Liver (tissue), 3 donors: ENCODE measurements at regions not wholly inside any gene's neighbourhood (a gene's known extent, or its start where the extent isn't known, plus 50 kb on each side); places are given as distances from the start of the nearest gene placed in this dataset.

Experiments used
- CTCF ChIP-seq: fragments of 150-350 bp; IDR thresholded peaks from 2 replicates; pipeline ENCODE4 v1.5.1; 2017; ENCODE audit warnings: improper control_type of control experiment, low read depth, low read length; ENCODE audit not compliant: missing input control
- EGR1 ChIP-seq, 2 donors: IDR thresholded peaks; 2 replicates each; pipeline ENCODE4 v1.6.1; 2016 to 2018; ENCODE audit warnings: antibody characterized with exemption in 2 of 2, low read depth in 2 of 2
- HNF4A ChIP-seq, 2 donors: conservative IDR thresholded peaks; 2 replicates each; pipeline ENCODE4 v1.6.1; 2016; ENCODE audit warnings: antibody characterized with exemption in 2 of 2, mild to moderate bottlenecking in 2 of 2
- JUND ChIP-seq, 2 donors: IDR thresholded peaks; 2 replicates each; pipeline ENCODE4 v1.6.1; 2016; ENCODE audit warnings: antibody characterized with exemption in 2 of 2
- MAX ChIP-seq: IDR thresholded peaks from 2 replicates; pipeline ENCODE4 v1.6.1; 2016; ENCODE audit warnings: antibody characterized with exemption
- RAD21 ChIP-seq, 2 donors: IDR thresholded peaks; 2 replicates each; pipeline ENCODE4 v1.6.1; 2016; ENCODE audit warnings: antibody characterized with exemption in 2 of 2, mild to moderate bottlenecking in 2 of 2
- REST ChIP-seq: IDR thresholded peaks from 2 replicates; pipeline ENCODE4 v1.6.1; 2016; ENCODE audit warnings: antibody characterized with exemption, mild to moderate bottlenecking
- RXRA ChIP-seq, 2 donors: IDR thresholded peaks; 2 replicates each; pipeline ENCODE4 v1.6.1; 2017 to 2018; ENCODE audit warnings: antibody characterized with exemption in 2 of 2, mild to moderate bottlenecking in 1 of 2
- SP1 ChIP-seq: IDR thresholded peaks from 2 replicates; pipeline ENCODE4 v1.6.1; 2018; ENCODE audit warnings: antibody characterized with exemption, mild to moderate bottlenecking
- TAF1 ChIP-seq: conservative IDR thresholded peaks from 2 replicates; pipeline ENCODE4 v1.6.1; 2016; ENCODE audit warnings: antibody characterized with exemption, mild to moderate bottlenecking
- YY1 ChIP-seq: IDR thresholded peaks from 2 replicates; pipeline ENCODE4 v1.6.1; 2016; ENCODE audit warnings: antibody characterized with exemption, mild to moderate bottlenecking
- ZBTB33 ChIP-seq: IDR thresholded peaks from 2 replicates; pipeline ENCODE4 v1.6.1; 2016; ENCODE audit warnings: antibody characterized with exemption
- donor health status: healthy.
- donor health status: healthy.

GRCh38 chr20:51299413-51299812 is 243.1 kb downstream of the NFATC2 start:
- TF ChIP-seq CTCF, result no peak
- no peak for TF ChIP-seq JUND (IDR thresholded peaks at IDR 0.05)
- TF ChIP-seq SP1, result no peak
- TF ChIP-seq REST, result no peak
- TF ChIP-seq HNF4A (conservative IDR thresholded peaks at IDR 0.05), result no peak
- TF ChIP-seq TAF1, result no peak
- TF ChIP-seq RAD21 (IDR thresholded peaks at IDR 0.05), result no peak
- TF ChIP-seq EGR1 (IDR thresholded peaks at IDR 0.05; ENCODE audit: low read depth in 2 of 2), result no peak
- no peak for TF ChIP-seq YY1
- no peak for TF ChIP-seq MAX
- TF ChIP-seq RXRA (IDR thresholded peaks at IDR 0.05), result no peak
- TF ChIP-seq ZBTB33, result no peak
